MCF 10A (cell line): ENCODE measurements at regions not wholly inside any gene's neighbourhood (a gene's known extent, or its start where the extent isn't known, plus 50 kb on each side); places are given as distances from the start of the nearest gene placed in this dataset.
A peak's percentile ranks its signal among the peaks of the same experiment; 100 is the strongest.

Experiments
- BruUV-seq: library from RNA; stranded (reverse); fragments of 400-500 nt; replicated peaks from 2 replicates; lab custom pipeline; 2021; lab: Mats Ljungman, UMichigan
- CTCF ChIA-PET: fragments of 300-600 bp; sonication (Branson Sonifier 250); formaldehyde crosslinking; extraction: SDS; loops from one replicate; lab custom pipeline; 2021; ENCODE audit warnings: antibody characterized with exemption, inconsistent platforms; lab: Yijun Ruan, JAX
- POLR2A ChIA-PET: fragments of 300-600, 350-650 bp; sonication (Branson Sonifier 250); formaldehyde crosslinking; extraction: SDS; loops from one replicate; lab custom pipeline; 2020; ENCODE audit warnings: antibody characterized with exemption, inconsistent platforms; lab: Yijun Ruan, JAX
- DNase-seq: peaks from one replicate; pipeline ENCODE4 v3.0.0-alpha.2; 2018; ENCODE audit not compliant: unreplicated experiment
- H3K27ac Mint-ChIP-seq: one replicate; pipeline ENCODE4 v1.8.0; 2022; ENCODE audit warnings: mild to moderate bottlenecking, low read depth, mixed read lengths; ENCODE audit not compliant: unreplicated experiment
- H3K27me3 Mint-ChIP-seq: one replicate; pipeline ENCODE4 v1.8.0; 2022; ENCODE audit warnings: mixed read lengths; ENCODE audit not compliant: insufficient read depth, unreplicated experiment
- H3K36me3 Mint-ChIP-seq: one replicate; pipeline ENCODE4 v1.8.0; 2022; ENCODE audit warnings: mild to moderate bottlenecking, moderate library complexity, mixed read lengths; ENCODE audit not compliant: insufficient read depth, unreplicated experiment
- H3K4me1 Mint-ChIP-seq: one replicate; pipeline ENCODE4 v1.8.0; 2022; ENCODE audit warnings: mixed read lengths; ENCODE audit not compliant: insufficient read depth, unreplicated experiment
- H3K4me3 Mint-ChIP-seq: one replicate; pipeline ENCODE4 v1.8.0; 2022; ENCODE audit warnings: mild to moderate bottlenecking, moderate library complexity, mixed read lengths; ENCODE audit not compliant: unreplicated experiment
- H3K9me3 Mint-ChIP-seq: one replicate; pipeline ENCODE4 v1.8.0; 2022; ENCODE audit warnings: mixed read lengths; ENCODE audit not compliant: unreplicated experiment
- intact Hi-C: fragments of 100-400 bp; cut with micrococcal nuclease; formaldehyde crosslinking; loops from 2 replicates; pipeline ENCODE4 v1.14.1; 2022
- TF ChIP-seq, protein P1 (sequence below): fragments of 200-600 bp; IDR thresholded peaks from one replicate; pipeline ENCODE4 v1.8.0; 2022; ENCODE audit warnings: antibody characterized with exemption, mild to moderate bottlenecking; ENCODE audit not compliant: unreplicated experiment

DNA sequence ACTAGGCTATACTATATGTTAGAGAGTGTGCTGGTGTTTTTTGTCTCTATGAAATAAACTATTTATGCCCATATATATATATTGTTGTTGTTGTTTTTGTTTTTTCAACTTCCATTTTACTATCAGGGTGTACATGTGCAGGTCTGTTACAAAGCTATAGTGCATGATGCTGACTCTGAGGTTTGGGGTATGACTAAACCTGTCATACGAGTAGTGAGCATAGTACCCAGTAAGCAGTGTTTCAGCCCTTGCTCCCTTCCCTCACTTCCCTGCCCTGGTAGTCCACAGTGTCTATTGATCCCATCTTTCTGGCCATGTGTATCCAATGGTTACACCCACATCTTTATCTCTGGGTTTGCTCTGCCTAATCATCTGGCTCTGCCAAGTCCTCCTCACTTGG lies 101.8 kb downstream of the FAS start:
- no peaks in the 10 kb centered on the region for H3K27me3 Mint-ChIP-seq
- no peak for DNase-seq
- no peaks in the 10 kb centered on the region for H3K4me1 Mint-ChIP-seq
- TF ChIP-seq, protein P1, sequence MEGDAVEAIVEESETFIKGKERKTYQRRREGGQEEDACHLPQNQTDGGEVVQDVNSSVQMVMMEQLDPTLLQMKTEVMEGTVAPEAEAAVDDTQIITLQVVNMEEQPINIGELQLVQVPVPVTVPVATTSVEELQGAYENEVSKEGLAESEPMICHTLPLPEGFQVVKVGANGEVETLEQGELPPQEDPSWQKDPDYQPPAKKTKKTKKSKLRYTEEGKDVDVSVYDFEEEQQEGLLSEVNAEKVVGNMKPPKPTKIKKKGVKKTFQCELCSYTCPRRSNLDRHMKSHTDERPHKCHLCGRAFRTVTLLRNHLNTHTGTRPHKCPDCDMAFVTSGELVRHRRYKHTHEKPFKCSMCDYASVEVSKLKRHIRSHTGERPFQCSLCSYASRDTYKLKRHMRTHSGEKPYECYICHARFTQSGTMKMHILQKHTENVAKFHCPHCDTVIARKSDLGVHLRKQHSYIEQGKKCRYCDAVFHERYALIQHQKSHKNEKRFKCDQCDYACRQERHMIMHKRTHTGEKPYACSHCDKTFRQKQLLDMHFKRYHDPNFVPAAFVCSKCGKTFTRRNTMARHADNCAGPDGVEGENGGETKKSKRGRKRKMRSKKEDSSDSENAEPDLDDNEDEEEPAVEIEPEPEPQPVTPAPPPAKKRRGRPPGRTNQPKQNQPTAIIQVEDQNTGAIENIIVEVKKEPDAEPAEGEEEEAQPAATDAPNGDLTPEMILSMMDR, result no peak
- ChIA-PET CTCF (interaction anchor here (0.7 kb wide), 1 partner anchor 125 kb away, joined by 3 read pairs; no protein-coding TSS in a partner anchor), POLR2A (interaction anchor here (0.7 to 1.3 kb wide), 3 partner anchors 29 to 983 kb away, joined by 3 read pairs; no protein-coding TSS in a partner anchor)
- BruUV-seq, result no TSS peak
- no peak overlapping the region for H3K4me3 Mint-ChIP-seq
- no peak overlapping the region for H3K27ac Mint-ChIP-seq
- intact Hi-C loops, result no loop called here
- H3K36me3 Mint-ChIP-seq, result no peaks in the 10 kb centered on the region
- H3K9me3 Mint-ChIP-seq, result no peaks in the 10 kb centered on the region

DNA sequence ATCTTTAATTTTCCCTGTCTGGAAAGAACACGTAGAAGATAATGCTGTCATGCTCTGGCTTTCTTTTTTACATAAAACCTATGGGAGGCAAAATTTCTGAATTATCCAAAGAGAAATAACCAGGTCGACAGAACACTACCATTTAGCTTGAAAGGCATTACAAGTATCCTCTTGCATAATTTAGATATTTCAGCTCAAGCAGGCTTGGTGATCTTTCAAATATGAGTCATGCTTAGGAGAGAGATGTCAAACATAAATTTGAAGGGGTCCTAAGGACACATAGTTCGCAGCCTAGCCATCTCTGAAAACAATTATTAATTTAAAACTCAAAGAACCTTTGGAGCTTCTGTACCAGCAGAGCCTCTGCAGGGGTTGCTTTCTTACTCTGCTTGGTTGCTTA lies 100.9 kb downstream of the FAS start:
- Mint-ChIP-seq H3K4me3 (no peak overlapping the region), H3K4me1 (no peaks in the 10 kb centered on the region), H3K27me3 (no peaks in the 10 kb centered on the region), H3K36me3 (no peaks in the 10 kb centered on the region), H3K27ac (no peak overlapping the region), H3K9me3 (no peaks in the 10 kb centered on the region)
- intact Hi-C loops, result no loop called here
- no TSS peak for BruUV-seq
- POLR2A ChIA-PET, result interaction anchor here (0.6 to 1.3 kb wide), 7 partner anchors 9 to 1088 kb away, joined by 3 to 4 read pairs (median 3); no protein-coding TSS in a partner anchor
- CTCF ChIA-PET, result interaction anchor here (1.0 kb wide), 1 partner anchor 62 kb away, joined by 3 read pairs; no protein-coding TSS in a partner anchor
- no peak for DNase-seq
- TF ChIP-seq, protein P1, result no peak

DNA sequence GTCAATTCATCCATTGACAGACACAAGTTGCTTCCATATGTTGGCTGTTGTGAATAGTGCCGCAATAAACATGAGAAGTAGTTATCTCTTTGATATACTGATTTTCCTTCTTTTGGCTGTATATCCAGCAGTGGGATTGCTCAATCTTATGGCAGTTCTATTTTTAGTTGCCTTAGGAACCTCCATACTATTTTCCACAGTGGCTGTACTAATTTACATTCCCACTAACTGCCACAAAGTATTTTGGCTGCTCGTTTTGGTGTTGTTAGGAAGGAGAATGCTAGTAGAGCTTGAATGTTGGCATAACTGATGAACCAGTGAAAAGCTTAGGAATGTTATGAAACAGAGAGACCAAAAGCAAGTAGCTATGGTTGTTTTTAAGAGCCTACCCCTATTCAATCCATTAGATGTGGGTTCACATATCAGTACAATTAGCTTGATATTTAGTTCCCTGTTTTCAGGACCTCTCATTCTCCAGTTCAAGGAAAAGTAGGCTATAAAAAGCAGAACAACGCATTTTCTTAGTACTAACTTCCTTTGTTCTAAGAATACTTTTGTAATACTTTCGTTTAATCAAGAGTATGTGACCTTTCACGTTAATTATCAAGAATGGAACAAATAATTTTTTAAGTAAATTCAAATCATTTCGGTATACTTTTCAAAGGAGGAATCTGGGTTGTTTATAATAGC lies 100.3 kb downstream of the FAS start:
- no TSS peak for BruUV-seq
- DNase-seq, result no peak
- Mint-ChIP-seq H3K36me3 (no peaks in the 10 kb centered on the region), H3K27me3 (no peaks in the 10 kb centered on the region), H3K27ac (no peak overlapping the region), H3K9me3 (no peaks in the 10 kb centered on the region), H3K4me1 (no peaks in the 10 kb centered on the region), H3K4me3 (no peak overlapping the region)
- CTCF ChIA-PET, result interaction anchor here (0.8 to 1.0 kb wide), 2 partner anchors 61 to 157 kb away, joined by 3 read pairs; no protein-coding TSS in a partner anchor
- POLR2A ChIA-PET, result interaction anchor here (0.7 to 1.3 kb wide), 5 partner anchors 8 to 1088 kb away, joined by 3 to 4 read pairs (median 3); no protein-coding TSS in a partner anchor
- intact Hi-C loops, result no loop called here
- TF ChIP-seq, protein P1, result no peak

DNA sequence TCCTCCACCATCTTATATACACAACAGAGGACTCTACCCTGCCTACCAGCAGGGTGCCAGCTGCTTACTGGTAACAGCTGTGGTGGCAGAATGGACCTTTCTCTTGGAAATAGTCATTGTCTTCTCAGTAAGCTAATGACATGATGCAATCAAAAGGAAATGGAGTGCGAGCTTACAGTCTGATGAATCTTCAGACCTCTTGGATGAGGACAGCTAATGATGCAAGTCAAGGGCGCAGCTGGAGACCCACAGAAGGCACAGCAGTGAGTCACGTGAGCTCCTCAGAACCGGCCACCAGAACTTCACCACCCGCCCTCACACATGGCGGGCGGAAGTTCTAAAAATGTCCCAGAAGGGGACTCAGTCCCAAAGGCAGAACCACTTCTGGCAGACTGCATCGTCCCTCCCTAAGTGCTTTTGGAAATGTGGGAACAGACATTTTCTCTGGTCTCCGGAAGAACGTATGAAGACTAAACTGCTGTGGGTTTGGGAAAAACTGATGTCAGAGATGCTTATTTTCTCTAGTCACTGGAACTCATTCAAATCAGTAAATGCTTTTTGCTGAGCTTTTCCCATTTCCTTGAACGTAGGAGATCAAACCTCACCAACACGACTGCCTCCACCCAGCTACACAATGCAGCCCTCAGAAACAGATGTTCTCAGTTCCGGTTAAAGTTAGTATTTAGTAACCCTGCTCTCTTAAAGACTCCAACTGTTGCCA lies 96.4 kb downstream of the FAS start:
- BruUV-seq, result no TSS peak
- TF ChIP-seq, protein P1, result no peak
- H3K36me3 Mint-ChIP-seq, result no peaks in the 10 kb centered on the region

More for the DNA sequence above, 96.4 kb downstream of the FAS start:
- no peaks in the 10 kb centered on the region for H3K4me1 Mint-ChIP-seq
- H3K27me3 Mint-ChIP-seq, result no peaks in the 10 kb centered on the region
- peak; percentile 33 for DNase-seq
- CTCF ChIA-PET, result no interaction called here
- POLR2A ChIA-PET, result interaction anchor here (0.6 kb wide), 1 partner anchor 77 kb away, joined by 3 read pairs; no protein-coding TSS in a partner anchor
- H3K27ac Mint-ChIP-seq, result no peak overlapping the region
- H3K9me3 Mint-ChIP-seq, result no peaks in the 10 kb centered on the region
- intact Hi-C loops, result no loop called here
- H3K4me3 Mint-ChIP-seq, result no peak overlapping the region
